Transverse colon (tissue), 4 donors: ENCODE measurements at regions not wholly inside any gene's neighbourhood (a gene's known extent, or its start where the extent isn't known, plus 50 kb on each side); places are given as distances from the start of the nearest gene placed in this dataset.

Experiments
- DNase-seq: peaks from one replicate; pipeline ENCODE4 v3.0.0-alpha.2; 2019
- H3K27ac ChIP-seq, 4 donors: fragments of 200-600 bp; sonication (generic); 2 replicates each; pipeline ENCODE4 v1.5.1; 2016 to 2018; ENCODE audit warnings: inconsistent platforms in 4 of 4
- H3K27me3 ChIP-seq: fragments of 200-600 bp; sonication (generic); 2 replicates; pipeline ENCODE4 v1.5.1; 2017; ENCODE audit warnings: inconsistent platforms
- H3K36me3 ChIP-seq, 4 donors: fragments of 200-600 bp; sonication (generic); 2 replicates each; pipeline ENCODE4 v1.5.1; 2017 to 2019; ENCODE audit warnings: inconsistent platforms in 4 of 4
- H3K4me1 ChIP-seq, 4 donors: fragments of 200-600 bp; sonication (generic); 2 replicates each; pipeline ENCODE4 v1.5.1; 2017 to 2020; ENCODE audit warnings: inconsistent platforms in 4 of 4
- H3K4me3 ChIP-seq, 4 donors: fragments of 200-600 bp; sonication (generic); 1 replicate in 1 of 4; 2 replicates in 3 of 4; pipeline versions ENCODE4 v1.5.1 to v1.6.1; 2017 to 2019; ENCODE audit warnings: inconsistent platforms in 4 of 4
- H3K9me3 ChIP-seq, 2 donors: fragments of 200-600 bp; sonication (generic); 2 replicates each; pipeline ENCODE4 v1.5.1; 2017 to 2019; ENCODE audit warnings: inconsistent platforms in 2 of 2
- CTCF ChIP-seq, 5 experiments: fragments of 200-600 bp in 3 of 5; fragments of 450-650 bp in 2 of 5; sonication (generic) in 3 of 5; IDR thresholded peaks; 1 replicate in 2 of 5; 2 replicates in 3 of 5; pipeline ENCODE4 v1.5.1; 2016 to 2017; ENCODE audit warnings: antibody characterized with exemption in 5 of 5, inconsistent platforms in 3 of 5, mild to moderate bottlenecking in 2 of 5, moderate library complexity in 1 of 5
- EP300 ChIP-seq: sonication (generic); formaldehyde crosslinking; IDR thresholded peaks from one replicate; pipeline ENCODE4 v1.6.1; 2017; ENCODE audit warnings: antibody characterized with exemption, low read depth
- POLR2A ChIP-seq: fragments of 450-650 bp; IDR thresholded peaks from one replicate; pipeline ENCODE4 v1.6.1; 2016; ENCODE audit warnings: antibody characterized with exemption, mild to moderate bottlenecking, moderate library complexity
- POLR2AphosphoS5 ChIP-seq, 3 donors: sonication (generic); formaldehyde crosslinking; IDR thresholded peaks; one replicate each; pipeline ENCODE4 v1.6.1; 2016; ENCODE audit warnings: antibody characterized with exemption in 3 of 3
- WGBS, 2 donors: methylation state at CpG; one replicate each; pipeline ENCODE4 v1.1.5; 2018; ENCODE audit warnings: low coverage in 1 of 2; 5-methylcytosine and 5-hydroxymethylcytosine counted together
- in situ Hi-C, 4 donors: fragments of 200-750 bp; cut with MboI; loops; one replicate each; pipeline versions ENCODE4 v1.15.0 to v1.15.1; 2017; ENCODE audit warnings: low sequenced_read_pairs in 3 of 4, low pct_ligation_motif_present in 1 of 4, low pct_unique_long_range_greater_than_20kb in 1 of 4
- intact Hi-C: fragments of 100-400 bp; cut with DNase I; formaldehyde crosslinking; loops from one replicate; pipeline ENCODE4 v1.15.1; 2023; ENCODE audit warnings: low total_unique reads

- WGBS, 2 donors = 87 to 100% methylated on average over 1 of the region's 1 CpG
Measured at GRCh38 chr6:139703780-139704179, 329.3 kb upstream of the CITED2 start.

GRCh38 chr6:139702706-139703105, 328.3 kb upstream of the CITED2 start:
- H3K9me3 ChIP-seq = no peaks in the 10 kb centered on the region
- in situ Hi-C loops = no loop called here
- H3K27ac ChIP-seq = no peak overlapping the region
- intact Hi-C loops = loop anchor here (10.0 kb wide), 1 partner anchor 328 kb away; the partner anchor contains the start of gene CITED2
- no peak for DNase-seq
- H3K4me3 ChIP-seq = no peak overlapping the region
- H3K36me3 ChIP-seq = no peaks in the 10 kb centered on the region
- H3K27me3 ChIP-seq = no peaks in the 10 kb centered on the region
- H3K4me1 ChIP-seq = peaks cover 0 to 45% (median 20%) of the 10 kb centered on the region in 4 donors
- TF ChIP-seq CTCF (IDR thresholded peaks at IDR 0.05) (no peak), EP300 (no peak)

More at GRCh38 chr6:139703780-139704179, 329.3 kb upstream of the CITED2 start:
- peaks cover 8 to 47% (median 31%) of the 10 kb centered on the region in 4 donors for H3K4me1 ChIP-seq
- no peaks in the 10 kb centered on the region for H3K36me3 ChIP-seq
- H3K27me3 ChIP-seq = no peaks in the 10 kb centered on the region
- H3K4me3 ChIP-seq = no peak overlapping the region
- TF ChIP-seq EP300 (no peak), POLR2A (no peak), CTCF (IDR thresholded peaks at IDR 0.05) (no peak), POLR2AphosphoS5 (IDR thresholded peaks at IDR 0.05) (no peak)
- no peaks in the 10 kb centered on the region for H3K9me3 ChIP-seq
- no peak for DNase-seq
- H3K27ac ChIP-seq = no peak overlapping the region
- in situ Hi-C loops (no loop called here), intact Hi-C loops (loop anchor here (10.0 kb wide), 1 partner anchor 329 kb away; the partner anchor contains the start of gene CITED2)

GRCh38 chr6:139701695-139702094, 327.2 kb upstream of the CITED2 start:
- Histone ChIP-seq H3K27me3 (no peaks in the 10 kb centered on the region), H3K27ac (peak overlapping the region in 3 of 4 donors; percentile 4 to 70 (median 8)), H3K36me3 (no peaks in the 10 kb centered on the region), H3K4me3 (no peak overlapping the region), H3K9me3 (no peaks in the 10 kb centered on the region), H3K4me1 (peaks cover 0 to 35% (median 13%) of the 10 kb centered on the region in 4 donors)
- DNase-seq = no peak
- TF ChIP-seq CTCF (IDR thresholded peaks at IDR 0.05) (no peak), EP300 (no peak), POLR2AphosphoS5 (IDR thresholded peaks at IDR 0.05) (no peak), POLR2A (no peak)
- in situ Hi-C loops (no loop called here), intact Hi-C loops (loop anchor here (10.0 kb wide), 1 partner anchor 327 kb away; the partner anchor contains the start of gene CITED2)
- 92 to 93% methylated on average over 3 to 4 of the region's 4 CpGs for WGBS, 2 donors

GRCh38 chr6:139701003-139701402, 326.6 kb upstream of the CITED2 start:
- no peaks in the 10 kb centered on the region for H3K9me3 ChIP-seq
- no peak for DNase-seq
- no peaks in the 10 kb centered on the region for H3K36me3 ChIP-seq
- no peak overlapping the region for H3K4me3 ChIP-seq
- no peaks in the 10 kb centered on the region for H3K27me3 ChIP-seq
- in situ Hi-C loops (no loop called here), intact Hi-C loops (loop anchor here (10.0 kb wide), 1 partner anchor 326 kb away; the partner anchor contains the start of gene CITED2)
- 69 to 80% methylated on average over 1 of the region's 1 CpG for WGBS, 2 donors
- H3K4me1 ChIP-seq = peaks cover 0 to 30% (median 11%) of the 10 kb centered on the region in 4 donors
- peak overlapping the region; percentile 4 to 70 (median 21) for H3K27ac ChIP-seq
- no peak for TF ChIP-seq EP300
- TF ChIP-seq CTCF (IDR thresholded peaks at IDR 0.05) = no peak
- no peak for TF ChIP-seq POLR2A
- TF ChIP-seq POLR2AphosphoS5 (IDR thresholded peaks at IDR 0.05) = no peak
